ENCODE measurements at regions not wholly inside any gene's neighbourhood (a gene's known extent, or its start where the extent isn't known, plus 50 kb on each side); places are given as distances from the start of the nearest gene placed in this dataset.

DNA sequence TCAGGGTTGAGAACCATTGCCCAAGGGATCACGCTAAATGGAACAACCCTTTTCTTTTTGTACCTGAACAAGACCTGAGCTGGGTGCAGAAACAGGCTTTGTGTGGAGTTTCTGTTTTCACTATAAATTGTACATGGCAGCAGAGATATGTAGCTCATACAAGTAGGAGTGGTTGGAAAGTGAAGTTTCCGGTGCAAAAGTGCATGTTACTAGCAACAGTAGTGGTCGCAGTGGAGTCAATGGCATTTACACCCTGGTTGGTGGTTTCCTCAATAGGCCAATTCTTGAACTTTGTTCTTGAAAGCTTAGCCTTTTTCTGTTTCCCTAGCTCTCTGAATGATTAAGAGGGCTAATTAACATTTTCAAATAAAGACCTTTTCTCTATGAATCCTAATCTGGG is 170.7 kb downstream of the NEBL start:
- no peak for ATAC-seq (ENCODE audit: insufficient read depth, low FRiP score)
- WGBS, 2 donors = 91 to 99% methylated on average over 3 of the region's 3 CpGs

DNA sequence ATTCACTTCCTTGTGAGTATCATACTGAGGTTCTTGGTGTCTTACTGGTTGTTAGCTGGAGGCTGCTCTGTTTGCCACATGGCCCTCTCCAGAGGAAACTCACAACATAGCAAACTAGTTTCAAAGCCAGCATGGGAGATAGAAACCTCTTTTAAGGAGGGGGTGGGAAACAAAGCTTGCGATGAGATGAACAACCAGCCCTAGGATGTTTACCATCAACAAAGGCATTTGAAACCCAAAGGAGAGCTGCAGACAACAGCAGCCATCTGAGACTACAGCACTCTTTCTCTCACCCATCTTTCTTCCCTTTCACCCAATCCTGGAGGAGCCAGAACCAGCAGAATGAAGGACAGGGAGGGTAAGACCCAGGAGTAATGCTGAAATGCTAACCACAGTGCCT is 182.1 kb downstream of the NEBL start:
- 89 to 97% methylated on average over 1 of the region's 1 CpG for WGBS, 2 donors
- Histone ChIP-seq H3K9ac (ENCODE audit: insufficient read depth in 1 of 2, low read length in 2 of 2) (no peak overlapping the region), H3K9me3 (ENCODE audit: control insufficient read depth in 4 of 4, insufficient read depth in 3 of 4, low read length in 3 of 4) (no peaks in the 10 kb centered on the region), H3K4me3 (no peak overlapping the region), H3K36me3 (ENCODE audit: control insufficient read depth in 4 of 4, insufficient read depth in 4 of 4, low read length in 4 of 4) (no peaks in the 10 kb centered on the region), H3K4me1 (ENCODE audit: control insufficient read depth in 5 of 5, insufficient read depth in 5 of 5, low read length in 5 of 5) (no peaks in the 10 kb centered on the region), H3K27me3 (ENCODE audit: control insufficient read depth in 3 of 3, insufficient read depth in 3 of 3, low read length in 2 of 3) (no peaks in the 10 kb centered on the region), H3K27ac (ENCODE audit: low read depth in 1 of 2, low read length in 1 of 2) (no peak overlapping the region)
- DNase-seq (no peak), ATAC-seq (ENCODE audit: insufficient read depth, low FRiP score) (no peak)
- TF ChIP-seq, protein P1, sequence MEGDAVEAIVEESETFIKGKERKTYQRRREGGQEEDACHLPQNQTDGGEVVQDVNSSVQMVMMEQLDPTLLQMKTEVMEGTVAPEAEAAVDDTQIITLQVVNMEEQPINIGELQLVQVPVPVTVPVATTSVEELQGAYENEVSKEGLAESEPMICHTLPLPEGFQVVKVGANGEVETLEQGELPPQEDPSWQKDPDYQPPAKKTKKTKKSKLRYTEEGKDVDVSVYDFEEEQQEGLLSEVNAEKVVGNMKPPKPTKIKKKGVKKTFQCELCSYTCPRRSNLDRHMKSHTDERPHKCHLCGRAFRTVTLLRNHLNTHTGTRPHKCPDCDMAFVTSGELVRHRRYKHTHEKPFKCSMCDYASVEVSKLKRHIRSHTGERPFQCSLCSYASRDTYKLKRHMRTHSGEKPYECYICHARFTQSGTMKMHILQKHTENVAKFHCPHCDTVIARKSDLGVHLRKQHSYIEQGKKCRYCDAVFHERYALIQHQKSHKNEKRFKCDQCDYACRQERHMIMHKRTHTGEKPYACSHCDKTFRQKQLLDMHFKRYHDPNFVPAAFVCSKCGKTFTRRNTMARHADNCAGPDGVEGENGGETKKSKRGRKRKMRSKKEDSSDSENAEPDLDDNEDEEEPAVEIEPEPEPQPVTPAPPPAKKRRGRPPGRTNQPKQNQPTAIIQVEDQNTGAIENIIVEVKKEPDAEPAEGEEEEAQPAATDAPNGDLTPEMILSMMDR (IDR thresholded peaks at IDR 0.05; ENCODE audit: control extremely low read depth, extremely low read depth) = no peak

More for the DNA sequence above, 170.7 kb downstream of the NEBL start:
- Histone ChIP-seq H3K27me3 (ENCODE audit: control insufficient read depth in 3 of 3, insufficient read depth in 3 of 3, low read length in 2 of 3) (no peaks in the 10 kb centered on the region), H3K4me1 (ENCODE audit: control insufficient read depth in 5 of 5, insufficient read depth in 5 of 5, low read length in 5 of 5) (peaks cover 0 to 11% (median 0%) of the 10 kb centered on the region in 5 donors), H3K27ac (ENCODE audit: low read depth in 1 of 2, low read length in 1 of 2) (no peak overlapping the region), H3K4me3 (no peak overlapping the region), H3K36me3 (ENCODE audit: control insufficient read depth in 4 of 4, insufficient read depth in 4 of 4, low read length in 4 of 4) (no peaks in the 10 kb centered on the region), H3K9ac (ENCODE audit: insufficient read depth in 1 of 2, low read length in 2 of 2) (no peak overlapping the region), H3K9me3 (ENCODE audit: control insufficient read depth in 4 of 4, insufficient read depth in 3 of 4, low read length in 3 of 4) (peaks cover 0 to 3% (median 1%) of the 10 kb centered on the region in 4 donors)
- no peak for DNase-seq
- TF ChIP-seq, protein P1 (IDR thresholded peaks at IDR 0.05; ENCODE audit: control extremely low read depth, extremely low read depth) = no peak

DNA sequence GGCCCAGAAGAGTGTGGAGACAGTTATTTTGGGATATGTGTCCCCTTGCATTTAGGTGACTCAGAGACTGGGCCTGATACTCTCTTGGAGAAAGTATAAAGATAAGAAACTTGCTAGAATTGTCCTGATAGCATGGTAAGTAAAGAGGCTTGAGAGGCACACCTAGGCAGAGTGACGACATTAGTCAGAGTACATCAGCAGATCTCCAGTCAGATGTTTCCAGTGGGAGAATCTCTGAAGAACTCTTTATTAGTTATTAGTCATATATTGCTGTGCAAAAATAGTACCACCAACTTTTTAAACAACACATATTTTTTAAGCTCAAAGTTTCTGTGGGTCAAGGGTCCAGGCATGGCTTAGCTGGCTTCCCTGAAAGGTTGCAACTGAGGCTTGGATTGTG is 182.6 kb downstream of the NEBL start:
- Histone ChIP-seq H3K4me1 (ENCODE audit: control insufficient read depth in 5 of 5, insufficient read depth in 5 of 5, low read length in 5 of 5) (no peaks in the 10 kb centered on the region), H3K27me3 (ENCODE audit: control insufficient read depth in 3 of 3, insufficient read depth in 3 of 3, low read length in 2 of 3) (no peaks in the 10 kb centered on the region), H3K36me3 (ENCODE audit: control insufficient read depth in 4 of 4, insufficient read depth in 4 of 4, low read length in 4 of 4) (no peaks in the 10 kb centered on the region), H3K4me3 (no peak overlapping the region), H3K9me3 (ENCODE audit: control insufficient read depth in 4 of 4, insufficient read depth in 3 of 4, low read length in 3 of 4) (no peaks in the 10 kb centered on the region), H3K27ac (ENCODE audit: low read depth in 1 of 2, low read length in 1 of 2) (no peak overlapping the region), H3K9ac (ENCODE audit: insufficient read depth in 1 of 2, low read length in 2 of 2) (no peak overlapping the region)
- DNase-seq (no peak), ATAC-seq (ENCODE audit: insufficient read depth, low FRiP score) (no peak)
- TF ChIP-seq, protein P1 (IDR thresholded peaks at IDR 0.05; ENCODE audit: control extremely low read depth, extremely low read depth) = no peak
- 2 to 29% methylated on average over 1 of the region's 1 CpG for WGBS, 2 donors

DNA sequence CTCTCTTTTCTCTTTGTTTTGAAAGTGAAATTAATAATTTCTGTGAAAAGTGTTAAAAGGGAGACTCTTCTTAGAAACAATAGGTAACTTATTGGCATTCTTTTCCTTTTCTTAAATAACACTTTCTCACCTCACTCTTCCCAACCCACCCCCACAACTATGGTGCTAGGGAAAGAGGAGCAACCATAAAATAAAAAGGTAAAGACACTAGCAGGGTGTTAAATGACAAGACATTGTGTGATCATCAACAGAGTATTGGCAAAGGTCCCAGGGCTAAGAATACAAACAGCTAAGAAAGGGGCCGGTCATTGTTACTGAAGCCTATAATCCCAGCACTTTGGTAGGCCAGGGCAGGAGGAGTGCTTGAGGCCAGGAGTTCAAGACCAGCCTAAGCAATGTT is 183.7 kb downstream of the NEBL start:
- DNase-seq (no peak), ATAC-seq (ENCODE audit: insufficient read depth, low FRiP score) (no peak)
- Histone ChIP-seq H3K4me1 (ENCODE audit: control insufficient read depth in 5 of 5, insufficient read depth in 5 of 5, low read length in 5 of 5) (no peaks in the 10 kb centered on the region), H3K9ac (ENCODE audit: insufficient read depth in 1 of 2, low read length in 2 of 2) (no peak overlapping the region), H3K27ac (ENCODE audit: low read depth in 1 of 2, low read length in 1 of 2) (no peak overlapping the region), H3K27me3 (ENCODE audit: control insufficient read depth in 3 of 3, insufficient read depth in 3 of 3, low read length in 2 of 3) (no peaks in the 10 kb centered on the region), H3K4me3 (no peak overlapping the region), H3K9me3 (ENCODE audit: control insufficient read depth in 4 of 4, insufficient read depth in 3 of 4, low read length in 3 of 4) (no peaks in the 10 kb centered on the region), H3K36me3 (ENCODE audit: control insufficient read depth in 4 of 4, insufficient read depth in 4 of 4, low read length in 4 of 4) (no peaks in the 10 kb centered on the region)
- TF ChIP-seq, protein P1 (IDR thresholded peaks at IDR 0.05; ENCODE audit: control extremely low read depth, extremely low read depth) = no peak
- 80 to 87% methylated on average over 1 of the region's 1 CpG for WGBS, 2 donors
